Thyroid gland (tissue), 4 donors: ENCODE measurements at regions not wholly inside any gene's neighbourhood (a gene's known extent, or its start where the extent isn't known, plus 50 kb on each side); places are given as distances from the start of the nearest gene placed in this dataset.

Experiments used
- CTCF ChIP-seq, 6 experiments: fragments of 200-600 bp in 3 of 6; fragments of 450-650 bp in 3 of 6; sonication (generic) in 3 of 6; IDR thresholded peaks; one replicate each; pipeline ENCODE4 v1.5.1; 2016 to 2019; ENCODE audit warnings: antibody characterized with exemption in 6 of 6, mild to moderate bottlenecking in 2 of 6, inconsistent platforms in 1 of 6, moderate library complexity in 1 of 6
- POLR2A ChIP-seq, 2 donors: fragments of 450-650 bp; IDR thresholded peaks; one replicate each; pipeline ENCODE4 v1.6.1; 2017; ENCODE audit warnings: antibody characterized with exemption in 2 of 2, mild to moderate bottlenecking in 2 of 2, moderate library complexity in 1 of 2

- no peak for TF ChIP-seq CTCF (IDR thresholded peaks at IDR 0.05)
- TF ChIP-seq POLR2A (IDR thresholded peaks at IDR 0.05): no peak
Measured at GRCh38 chr2:236783417-236784020, 213.9 kb downstream of the ACKR3 start.
